ENCODE measurements at regions not wholly inside any gene's neighbourhood (a gene's known extent, or its start where the extent isn't known, plus 50 kb on each side); places are given as distances from the start of the nearest gene placed in this dataset.

- no peak for TF ChIP-seq CTCF (IDR thresholded peaks at IDR 0.05; ENCODE audit: low read depth, low read length, poor library complexity, severe bottlenecking)
- TF ChIP-seq EZH2phosphoT487 (IDR thresholded peaks at IDR 0.05; ENCODE audit: borderline replicate concordance, low read length) = no peak
Observed at GRCh38 chr1:60234776-60235175, 161.2 kb upstream of the C1orf87 start.

Measured in DOHH2 (cell line).